WTC11 (cell line): ENCODE measurements at regions not wholly inside any gene's neighbourhood (a gene's known extent, or its start where the extent isn't known, plus 50 kb on each side); places are given as distances from the start of the nearest gene placed in this dataset.

Experiments used
- IRF2 ChIP-seq: sonication (generic); formaldehyde crosslinking; IDR thresholded peaks from 2 replicates; pipeline ENCODE4 v1.8.0; 2022; ENCODE audit warnings: low read depth, missing genetic modification reagents, borderline replicate concordance
- JAZF1 ChIP-seq: fragments of 250-450 bp; sonication (Bioruptor Pico); IDR thresholded peaks from 2 replicates; pipeline ENCODE4 v1.9.0; 2021; ENCODE audit warnings: moderate library complexity, mild to moderate bottlenecking, inconsistent platforms
- KAT7 ChIP-seq: sonication (generic); formaldehyde crosslinking; IDR thresholded peaks from 2 replicates; pipeline ENCODE4 v1.8.1; 2023; ENCODE audit warnings: missing genetic modification reagents, mild to moderate bottlenecking, borderline replicate concordance
- MXD4 ChIP-seq: fragments of 250-450 bp; sonication (Bioruptor Pico); IDR thresholded peaks from 2 replicates; pipeline ENCODE4 v1.8.0; 2021; ENCODE audit warnings: mild to moderate bottlenecking, moderate library complexity, borderline replicate concordance
- NFYB ChIP-seq: sonication (generic); formaldehyde crosslinking; conservative IDR thresholded peaks from 2 replicates; pipeline ENCODE4 v1.8.0; 2022; ENCODE audit warnings: low read depth, missing genetic modification reagents
- TCF7 ChIP-seq: sonication (generic); formaldehyde crosslinking; IDR thresholded peaks from 2 replicates; pipeline ENCODE4 v1.8.0; 2022; ENCODE audit warnings: mild to moderate bottlenecking, low read depth, missing genetic modification reagents, moderate library complexity
- ZNF423 ChIP-seq: fragments of 250-450 bp; sonication (Bioruptor Pico); IDR thresholded peaks from 2 replicates; pipeline ENCODE4 v2.1.2; 2022; ENCODE audit warnings: mild to moderate bottlenecking, moderate library complexity
- TF ChIP-seq, protein P1 (sequence below): sonication (generic); formaldehyde crosslinking; IDR thresholded peaks from 2 replicates; pipeline ENCODE4 v1.8.0; 2023; ENCODE audit warnings: missing genetic modification reagents
- TF ChIP-seq, protein P2 (sequence below): sonication (generic); formaldehyde crosslinking; IDR thresholded peaks from 2 replicates; pipeline ENCODE4 v1.8.1; 2022; ENCODE audit warnings: mild to moderate bottlenecking, moderate library complexity, missing genetic modification reagents
- TF ChIP-seq, protein P3 (sequence below): fragments of 200-600 bp; IDR thresholded peaks from 2 replicates; pipeline ENCODE4 v1.8.0; 2022; ENCODE audit warnings: antibody characterized with exemption

DNA sequence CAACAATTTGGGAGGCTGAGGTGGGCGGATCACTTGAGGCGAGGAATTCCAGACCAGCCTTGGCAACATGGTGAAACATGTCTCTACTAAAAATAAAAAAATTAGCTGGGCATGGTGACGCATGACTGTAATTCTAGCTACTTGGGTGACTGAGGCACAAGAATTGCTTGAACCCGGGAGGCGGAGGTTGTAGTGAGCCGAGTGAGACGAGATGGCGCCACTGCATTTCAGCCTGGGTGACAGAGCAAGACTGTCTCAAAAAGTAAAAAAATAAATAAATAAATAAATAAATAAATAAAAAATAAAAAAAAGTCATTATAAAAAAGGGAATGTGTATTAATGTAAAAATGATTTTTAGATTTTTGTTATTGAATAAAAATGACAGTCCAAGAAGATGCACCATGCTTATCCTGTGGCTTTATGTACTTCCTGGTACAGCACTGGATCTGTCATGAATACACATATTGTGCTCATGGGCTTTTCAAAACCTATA lies 658.8 kb upstream of the LRRN3 start:
- TF ChIP-seq IRF2 (CRISPR knock-in tag) (no peak), ZNF423 (CRISPR knock-in tag) (no peak), MXD4 (CRISPR knock-in tag) (no peak), NFYB (CRISPR knock-in tag) (no peak), TCF7 (CRISPR knock-in tag) (no peak), KAT7 (no peak), JAZF1 (no peak)
- TF ChIP-seq, protein P1, sequence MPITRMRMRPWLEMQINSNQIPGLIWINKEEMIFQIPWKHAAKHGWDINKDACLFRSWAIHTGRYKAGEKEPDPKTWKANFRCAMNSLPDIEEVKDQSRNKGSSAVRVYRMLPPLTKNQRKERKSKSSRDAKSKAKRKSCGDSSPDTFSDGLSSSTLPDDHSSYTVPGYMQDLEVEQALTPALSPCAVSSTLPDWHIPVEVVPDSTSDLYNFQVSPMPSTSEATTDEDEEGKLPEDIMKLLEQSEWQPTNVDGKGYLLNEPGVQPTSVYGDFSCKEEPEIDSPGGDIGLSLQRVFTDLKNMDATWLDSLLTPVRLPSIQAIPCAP (CRISPR knock-in tag), result no peak
- TF ChIP-seq, protein P2, sequence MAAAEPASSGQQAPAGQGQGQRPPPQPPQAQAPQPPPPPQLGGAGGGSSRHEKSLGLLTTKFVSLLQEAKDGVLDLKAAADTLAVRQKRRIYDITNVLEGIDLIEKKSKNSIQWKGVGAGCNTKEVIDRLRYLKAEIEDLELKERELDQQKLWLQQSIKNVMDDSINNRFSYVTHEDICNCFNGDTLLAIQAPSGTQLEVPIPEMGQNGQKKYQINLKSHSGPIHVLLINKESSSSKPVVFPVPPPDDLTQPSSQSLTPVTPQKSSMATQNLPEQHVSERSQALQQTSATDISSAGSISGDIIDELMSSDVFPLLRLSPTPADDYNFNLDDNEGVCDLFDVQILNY (CRISPR knock-in tag), result no peak
- TF ChIP-seq, protein P3, sequence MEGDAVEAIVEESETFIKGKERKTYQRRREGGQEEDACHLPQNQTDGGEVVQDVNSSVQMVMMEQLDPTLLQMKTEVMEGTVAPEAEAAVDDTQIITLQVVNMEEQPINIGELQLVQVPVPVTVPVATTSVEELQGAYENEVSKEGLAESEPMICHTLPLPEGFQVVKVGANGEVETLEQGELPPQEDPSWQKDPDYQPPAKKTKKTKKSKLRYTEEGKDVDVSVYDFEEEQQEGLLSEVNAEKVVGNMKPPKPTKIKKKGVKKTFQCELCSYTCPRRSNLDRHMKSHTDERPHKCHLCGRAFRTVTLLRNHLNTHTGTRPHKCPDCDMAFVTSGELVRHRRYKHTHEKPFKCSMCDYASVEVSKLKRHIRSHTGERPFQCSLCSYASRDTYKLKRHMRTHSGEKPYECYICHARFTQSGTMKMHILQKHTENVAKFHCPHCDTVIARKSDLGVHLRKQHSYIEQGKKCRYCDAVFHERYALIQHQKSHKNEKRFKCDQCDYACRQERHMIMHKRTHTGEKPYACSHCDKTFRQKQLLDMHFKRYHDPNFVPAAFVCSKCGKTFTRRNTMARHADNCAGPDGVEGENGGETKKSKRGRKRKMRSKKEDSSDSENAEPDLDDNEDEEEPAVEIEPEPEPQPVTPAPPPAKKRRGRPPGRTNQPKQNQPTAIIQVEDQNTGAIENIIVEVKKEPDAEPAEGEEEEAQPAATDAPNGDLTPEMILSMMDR, result no peak
